ENCODE measurements at regions not wholly inside any gene's neighbourhood (a gene's known extent, or its start where the extent isn't known, plus 50 kb on each side); places are given as distances from the start of the nearest gene placed in this dataset.

DNA sequence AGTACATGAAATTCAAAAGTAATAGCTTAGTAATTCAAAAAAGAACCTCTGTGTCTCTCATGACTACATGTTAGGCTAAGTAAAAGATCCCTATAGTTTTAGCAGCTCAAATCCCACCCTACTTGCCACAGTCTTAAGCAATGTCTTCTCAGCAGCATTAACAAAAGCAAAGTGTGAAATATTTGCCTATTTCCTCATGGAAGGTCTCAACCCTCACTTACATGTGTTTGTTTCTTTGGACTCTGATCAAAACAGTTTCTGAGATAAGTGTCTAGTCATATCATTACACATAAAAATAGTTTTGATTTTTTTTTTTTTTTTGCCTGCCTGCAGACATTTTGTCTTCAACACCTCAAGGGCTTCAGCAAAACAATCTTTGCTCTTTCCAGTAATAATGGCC lies 310.5 kb downstream of the CETN3 start:
- H3K4me1 ChIP-seq = no peaks in the 10 kb centered on the region
- TF ChIP-seq, protein P1, sequence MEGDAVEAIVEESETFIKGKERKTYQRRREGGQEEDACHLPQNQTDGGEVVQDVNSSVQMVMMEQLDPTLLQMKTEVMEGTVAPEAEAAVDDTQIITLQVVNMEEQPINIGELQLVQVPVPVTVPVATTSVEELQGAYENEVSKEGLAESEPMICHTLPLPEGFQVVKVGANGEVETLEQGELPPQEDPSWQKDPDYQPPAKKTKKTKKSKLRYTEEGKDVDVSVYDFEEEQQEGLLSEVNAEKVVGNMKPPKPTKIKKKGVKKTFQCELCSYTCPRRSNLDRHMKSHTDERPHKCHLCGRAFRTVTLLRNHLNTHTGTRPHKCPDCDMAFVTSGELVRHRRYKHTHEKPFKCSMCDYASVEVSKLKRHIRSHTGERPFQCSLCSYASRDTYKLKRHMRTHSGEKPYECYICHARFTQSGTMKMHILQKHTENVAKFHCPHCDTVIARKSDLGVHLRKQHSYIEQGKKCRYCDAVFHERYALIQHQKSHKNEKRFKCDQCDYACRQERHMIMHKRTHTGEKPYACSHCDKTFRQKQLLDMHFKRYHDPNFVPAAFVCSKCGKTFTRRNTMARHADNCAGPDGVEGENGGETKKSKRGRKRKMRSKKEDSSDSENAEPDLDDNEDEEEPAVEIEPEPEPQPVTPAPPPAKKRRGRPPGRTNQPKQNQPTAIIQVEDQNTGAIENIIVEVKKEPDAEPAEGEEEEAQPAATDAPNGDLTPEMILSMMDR (IDR thresholded peaks at IDR 0.05) = no peak

DNA sequence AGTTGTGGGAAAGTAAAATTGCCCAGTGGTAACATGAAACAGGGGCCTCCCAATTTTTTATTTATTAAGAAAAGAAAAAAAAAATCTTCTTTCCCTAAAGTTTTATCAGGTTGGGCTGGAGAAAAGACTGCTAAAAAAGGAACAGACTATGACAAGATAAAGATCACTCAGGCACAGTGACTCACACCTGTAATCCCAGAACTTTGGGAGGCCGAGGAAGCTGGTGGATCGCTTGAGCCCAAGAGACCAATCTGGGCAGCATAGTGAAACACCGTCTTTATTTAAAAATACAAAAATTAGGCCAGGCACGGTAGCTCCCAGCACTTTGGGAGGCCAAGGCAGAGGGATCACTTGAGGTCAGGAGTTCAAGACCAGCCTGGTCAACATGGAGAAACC lies 312.5 kb downstream of the CETN3 start:
- H3K9me3 ChIP-seq (ENCODE audit: control insufficient read depth, low read length) = no peaks in the 10 kb centered on the region
- H3K79me2 ChIP-seq = no peaks in the 10 kb centered on the region
- H3K27me3 ChIP-seq (ENCODE audit: control insufficient read depth, insufficient read depth, low read length) = no peaks in the 10 kb centered on the region
- H3K4me3 ChIP-seq (ENCODE audit: low read depth, low read length) = no peak overlapping the region
- H2AFZ ChIP-seq = no peak overlapping the region
- no peak overlapping the region for H3K9ac ChIP-seq
- H3K36me3 ChIP-seq (ENCODE audit: control insufficient read depth, insufficient read depth, low read length) = no peaks in the 10 kb centered on the region
- TF ChIP-seq, protein P1 (IDR thresholded peaks at IDR 0.05) = no peak
- H3K4me2 ChIP-seq (ENCODE audit: low read length) = no peak overlapping the region
- no peak overlapping the region for H3K27ac ChIP-seq
- no peaks in the 10 kb centered on the region for H3K4me1 ChIP-seq

More for the DNA sequence above, 310.5 kb downstream of the CETN3 start:
- Histone ChIP-seq H3K79me2 (no peaks in the 10 kb centered on the region), H3K4me2 (ENCODE audit: low read length) (no peak overlapping the region), H3K9ac (no peak overlapping the region), H3K36me3 (ENCODE audit: control insufficient read depth, insufficient read depth, low read length) (no peaks in the 10 kb centered on the region), H3K27me3 (ENCODE audit: control insufficient read depth, insufficient read depth, low read length) (no peaks in the 10 kb centered on the region), H3K27ac (no peak overlapping the region), H3K4me3 (ENCODE audit: low read depth, low read length) (no peak overlapping the region), H3K9me3 (ENCODE audit: control insufficient read depth, low read length) (no peaks in the 10 kb centered on the region), H2AFZ (no peak overlapping the region)

DNA sequence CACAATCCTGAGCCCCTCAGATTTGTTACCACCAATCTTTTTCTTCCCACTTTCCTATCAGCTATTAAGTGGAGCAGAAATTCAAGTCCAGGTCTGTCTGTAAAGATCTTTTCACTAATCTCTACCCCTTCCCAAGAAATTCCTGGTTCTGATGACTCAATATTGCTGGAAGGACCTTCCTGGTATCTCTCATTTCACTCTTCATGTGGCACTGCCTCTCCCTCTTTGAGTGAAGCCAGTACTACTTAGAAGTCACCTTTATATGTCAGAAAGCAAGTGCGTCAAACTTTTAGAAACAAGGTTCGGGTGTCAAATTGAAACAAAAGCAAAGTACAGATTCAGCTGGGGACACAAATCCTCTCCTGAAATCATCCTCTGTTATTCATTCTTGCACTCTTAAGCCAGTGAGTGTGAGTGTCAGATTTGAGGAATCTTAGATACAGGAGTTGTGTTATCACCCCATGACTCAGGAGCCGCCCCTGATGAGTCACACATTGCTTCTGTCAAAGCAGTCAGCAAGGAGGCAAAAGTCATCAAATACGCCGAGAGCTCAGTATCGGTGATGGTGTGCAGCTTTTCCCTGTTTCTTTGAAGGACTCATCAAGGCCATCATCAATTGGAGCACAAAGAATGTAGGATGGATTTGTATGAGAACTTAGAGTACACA lies 313.0 kb downstream of the CETN3 start:
- no peaks in the 10 kb centered on the region for H3K4me1 ChIP-seq
- H3K36me3 ChIP-seq (ENCODE audit: control insufficient read depth, insufficient read depth, low read length) = no peaks in the 10 kb centered on the region
- TF ChIP-seq, protein P1 (IDR thresholded peaks at IDR 0.05) = no peak
- no peak overlapping the region for H3K9ac ChIP-seq
- no peaks in the 10 kb centered on the region for H3K79me2 ChIP-seq
- no peak overlapping the region for H3K4me3 ChIP-seq (ENCODE audit: low read depth, low read length)
- no peak overlapping the region for H3K4me2 ChIP-seq (ENCODE audit: low read length)
- H3K27me3 ChIP-seq (ENCODE audit: control insufficient read depth, insufficient read depth, low read length) = no peaks in the 10 kb centered on the region
- no peak overlapping the region for H3K27ac ChIP-seq
- no peak overlapping the region for H2AFZ ChIP-seq
- H3K9me3 ChIP-seq (ENCODE audit: control insufficient read depth, low read length) = no peaks in the 10 kb centered on the region

DNA sequence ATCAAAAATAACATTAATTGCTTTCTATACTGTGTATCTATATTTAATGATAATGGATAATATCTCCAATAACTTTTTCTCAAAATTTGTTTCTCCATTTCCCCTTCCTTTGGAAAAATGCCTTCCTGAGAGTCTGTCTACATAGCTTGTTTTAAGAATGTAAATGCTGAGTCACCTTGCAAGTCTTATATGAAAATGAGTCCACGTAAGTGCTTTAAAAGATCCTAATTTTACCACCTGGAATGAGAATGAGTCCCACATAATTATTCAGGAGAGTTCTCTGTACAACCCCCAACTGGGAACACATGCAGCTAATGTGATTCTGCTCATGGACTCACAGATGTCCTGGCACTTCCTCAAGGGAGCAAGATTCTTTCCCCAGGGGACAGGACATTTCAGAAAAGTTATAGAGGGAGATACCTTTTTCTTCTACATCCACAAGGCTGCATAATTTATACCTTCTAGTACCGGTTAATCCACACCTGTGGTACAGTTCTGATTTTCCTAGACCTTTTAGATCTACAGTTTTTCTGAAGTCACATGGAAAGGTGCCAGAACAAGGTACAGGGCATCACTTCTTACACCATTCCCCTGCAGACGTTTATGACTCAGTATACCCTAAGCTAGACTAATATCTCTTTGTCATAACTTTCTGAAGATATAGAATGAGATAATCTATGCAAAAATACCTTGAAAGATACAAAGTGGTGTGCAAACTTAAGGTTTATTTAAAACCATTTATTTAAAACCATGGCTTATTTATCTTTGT lies 314.1 kb downstream of the CETN3 start:
- no peak overlapping the region for H3K9ac ChIP-seq
- no peaks in the 10 kb centered on the region for H3K4me1 ChIP-seq
- TF ChIP-seq, protein P1 (IDR thresholded peaks at IDR 0.05) = no peak
- H3K4me2 ChIP-seq (ENCODE audit: low read length) = no peak overlapping the region
- H3K4me3 ChIP-seq (ENCODE audit: low read depth, low read length) = no peak overlapping the region
- no peak overlapping the region for H3K27ac ChIP-seq
- H3K79me2 ChIP-seq = no peaks in the 10 kb centered on the region
- H3K36me3 ChIP-seq (ENCODE audit: control insufficient read depth, insufficient read depth, low read length) = no peaks in the 10 kb centered on the region
- H2AFZ ChIP-seq = no peak overlapping the region
- no peaks in the 10 kb centered on the region for H3K9me3 ChIP-seq (ENCODE audit: control insufficient read depth, low read length)
- no peaks in the 10 kb centered on the region for H3K27me3 ChIP-seq (ENCODE audit: control insufficient read depth, insufficient read depth, low read length)

All from parathyroid adenoma (tissue), 2 donors.